Chondrocyte (in vitro differentiated cells): ENCODE measurements at regions not wholly inside any gene's neighbourhood (a gene's known extent, or its start where the extent isn't known, plus 50 kb on each side); places are given as distances from the start of the nearest gene placed in this dataset.
"Not testable (repeated sequence)": the region's sequence is repeated elsewhere in the genome, so short reads cannot be mapped to it uniquely, and the experiment has no call there.

Experiments
- DNase-seq: peaks from one replicate; pipeline ENCODE4 v3.0.0; 2021; ENCODE audit warnings: mixed read lengths, low spot score
- H3K27ac Mint-ChIP-seq: one replicate; pipeline ENCODE4 v1.8.0; 2021; ENCODE audit warnings: mild to moderate bottlenecking, moderate library complexity, mixed read lengths; ENCODE audit not compliant: unreplicated experiment
- H3K27me3 Mint-ChIP-seq: 2 replicates; pipeline ENCODE4 v1.8.0; 2021; ENCODE audit warnings: low read depth, mixed read lengths
- H3K36me3 Mint-ChIP-seq: 2 replicates; pipeline ENCODE4 v1.8.0; 2021; ENCODE audit warnings: low read depth, mixed read lengths
- H3K4me1 Mint-ChIP-seq: 2 replicates; pipeline ENCODE4 v1.8.0; 2021; ENCODE audit warnings: low read depth, mild to moderate bottlenecking, mixed read lengths
- H3K4me3 Mint-ChIP-seq: one replicate; pipeline ENCODE4 v1.8.0; 2021; ENCODE audit warnings: mild to moderate bottlenecking, moderate library complexity, mixed read lengths; ENCODE audit not compliant: unreplicated experiment
- H3K9me3 Mint-ChIP-seq: 2 replicates; pipeline ENCODE4 v1.8.0; 2021; ENCODE audit warnings: low read depth, mixed read lengths
- CTCF ChIP-seq: fragments of 200-600 bp; sonication (generic); IDR thresholded peaks from 2 replicates; pipeline ENCODE4 v1.5.0; 2021; ENCODE audit warnings: antibody characterized with exemption, mild to moderate bottlenecking, moderate library complexity

DNA sequence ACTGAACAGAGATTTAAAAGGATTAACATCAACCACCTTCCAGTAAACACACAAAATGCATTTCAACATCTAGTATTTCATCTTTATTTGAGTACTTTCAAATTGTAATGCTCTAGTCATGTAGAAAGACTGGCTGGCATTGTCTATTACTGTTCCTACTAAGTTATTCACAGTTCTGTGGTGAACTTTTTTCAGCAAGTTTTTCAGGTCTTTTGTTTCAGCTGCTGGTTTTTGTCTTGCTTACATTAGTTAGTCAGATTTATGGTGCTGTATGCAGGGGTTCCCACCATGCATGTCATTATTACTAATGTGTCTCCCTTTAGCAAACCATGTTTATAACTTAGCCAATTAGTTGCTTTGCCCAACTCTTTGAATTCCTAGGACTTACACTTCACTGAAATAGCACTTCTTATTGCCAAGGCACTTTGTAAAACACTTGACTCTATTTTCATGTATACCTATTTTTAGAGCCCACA, 253.4 kb upstream of the KITLG start:
- no peak for DNase-seq
- Mint-ChIP-seq H3K4me3 (no peak overlapping the region), H3K36me3 (peaks cover 4% of the 10 kb centered on the region), H3K27me3 (no peaks in the 10 kb centered on the region), H3K9me3 (peaks cover 17% of the 10 kb centered on the region), H3K27ac (no peak overlapping the region), H3K4me1 (no peaks in the 10 kb centered on the region)
- no peak for TF ChIP-seq CTCF

DNA sequence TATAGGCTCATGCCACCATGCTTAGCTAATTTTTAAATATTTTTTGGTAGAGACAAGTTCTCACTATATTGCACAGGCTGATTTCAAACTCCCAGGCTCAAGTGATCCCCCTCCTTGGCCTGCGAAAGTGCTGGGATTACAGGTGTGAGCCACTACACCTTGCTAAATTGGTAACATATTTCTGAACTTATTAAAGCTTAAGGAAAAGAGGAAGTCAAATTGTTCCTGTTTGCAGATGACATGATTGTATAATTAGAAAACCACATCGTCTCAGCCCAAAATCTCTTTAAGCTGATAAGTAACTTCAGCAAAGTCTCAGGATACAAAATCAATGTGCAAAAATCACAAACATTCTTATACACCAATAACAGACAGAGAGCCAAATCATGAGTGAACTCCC, 248.3 kb upstream of the KITLG start:
- H3K9me3 Mint-ChIP-seq, H3K27ac Mint-ChIP-seq, H3K36me3 Mint-ChIP-seq, H3K27me3 Mint-ChIP-seq, H3K4me3 Mint-ChIP-seq, DNase-seq, H3K4me1 Mint-ChIP-seq: not testable (repeated sequence)

- TF ChIP-seq CTCF: no peak
- Mint-ChIP-seq H3K4me1 (peaks cover 10% of the 10 kb centered on the region), H3K4me3 (no peak overlapping the region), H3K36me3 (no peaks in the 10 kb centered on the region), H3K27me3 (no peaks in the 10 kb centered on the region), H3K27ac (no peak overlapping the region), H3K9me3 (peaks cover 10% of the 10 kb centered on the region)
- no peak for DNase-seq
Measured at GRCh38 chr12:88820012-88820411, 239.7 kb upstream of the KITLG start.

DNA sequence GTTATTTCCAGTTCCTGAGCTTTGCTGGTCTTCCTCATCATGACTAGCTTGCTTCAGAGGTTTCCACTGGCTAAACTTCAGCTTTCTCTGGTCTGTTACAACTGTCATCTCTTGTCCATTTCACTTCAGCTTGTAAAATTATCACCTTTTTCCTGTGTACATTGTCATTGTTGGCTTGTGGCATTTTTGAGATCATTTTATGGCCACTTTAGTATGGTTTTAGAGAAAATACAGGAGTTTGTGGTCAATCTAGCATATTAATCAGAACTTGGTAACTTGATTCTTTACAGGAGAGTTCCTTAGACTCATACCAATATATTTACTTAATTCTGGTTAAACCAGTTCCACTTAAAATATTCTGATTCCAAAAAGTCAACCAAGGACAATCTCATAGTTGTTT, 235.9 kb upstream of the KITLG start:
- H3K9me3 Mint-ChIP-seq: peaks cover 6% of the 10 kb centered on the region
- no peaks in the 10 kb centered on the region for H3K27me3 Mint-ChIP-seq
- DNase-seq: no peak
- no peak overlapping the region for H3K27ac Mint-ChIP-seq
- peaks cover 10% of the 10 kb centered on the region for H3K4me1 Mint-ChIP-seq
- TF ChIP-seq CTCF: no peak
- no peak overlapping the region for H3K4me3 Mint-ChIP-seq
- H3K36me3 Mint-ChIP-seq: no peaks in the 10 kb centered on the region

GRCh38 chr12:88814779-88815178, 234.5 kb upstream of the KITLG start:
- Mint-ChIP-seq H3K36me3 (no peaks in the 10 kb centered on the region), H3K27me3 (no peaks in the 10 kb centered on the region), H3K4me1 (peaks cover 10% of the 10 kb centered on the region), H3K27ac (no peak overlapping the region), H3K9me3 (peaks cover 3% of the 10 kb centered on the region), H3K4me3 (no peak overlapping the region)
- no peak for DNase-seq
- TF ChIP-seq CTCF: no peak

- no peak for DNase-seq
- H3K9me3 Mint-ChIP-seq: peaks cover 3% of the 10 kb centered on the region
- no peaks in the 10 kb centered on the region for H3K27me3 Mint-ChIP-seq
- H3K27ac Mint-ChIP-seq: no peak overlapping the region
- H3K36me3 Mint-ChIP-seq: no peaks in the 10 kb centered on the region
- peaks cover 10% of the 10 kb centered on the region for H3K4me1 Mint-ChIP-seq
- no peak overlapping the region for H3K4me3 Mint-ChIP-seq
- TF ChIP-seq CTCF: no peak
Measured at GRCh38 chr12:88812610-88813009, 232.3 kb upstream of the KITLG start.
